ENCODE measurements at regions not wholly inside any gene's neighbourhood (a gene's known extent, or its start where the extent isn't known, plus 50 kb on each side); places are given as distances from the start of the nearest gene placed in this dataset.

DNA sequence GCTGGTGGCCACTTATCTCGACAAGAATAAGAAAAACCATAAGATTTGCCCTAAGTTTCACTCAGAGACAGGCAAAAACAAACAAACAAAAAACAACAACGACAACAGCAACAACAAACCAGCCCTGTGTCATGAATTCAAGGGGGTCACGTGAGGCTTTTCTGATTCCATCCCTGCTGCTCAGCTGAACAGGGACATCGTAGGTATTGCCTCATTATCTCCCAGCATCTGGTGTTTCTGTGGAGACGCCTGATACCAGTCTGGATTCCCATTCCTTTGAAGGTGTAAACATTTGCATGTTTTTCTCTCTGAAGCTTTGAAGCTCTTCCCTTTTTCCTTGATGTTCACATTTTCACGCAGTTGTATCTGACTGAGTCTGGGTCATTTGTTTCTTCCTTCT lies 117.4 kb downstream of the KCNF1 start:
- no peaks in the 10 kb centered on the region for H3F3A ChIP-seq (ENCODE audit: low read depth)
- H3K27me3 ChIP-seq (ENCODE audit: insufficient read depth, low read length, poor library complexity, severe bottlenecking) = no peaks in the 10 kb centered on the region
- H3K9me2 ChIP-seq (replicated peaks; ENCODE audit: low read depth, low read length) = no peaks in the 10 kb centered on the region
- H4K20me1 ChIP-seq (ENCODE audit: insufficient read depth, low read length, poor library complexity, severe bottlenecking) = no peaks in the 10 kb centered on the region
- no peaks in the 10 kb centered on the region for H3K79me2 ChIP-seq (ENCODE audit: insufficient read depth, low read length)
- H3K9me3 ChIP-seq (ENCODE audit: insufficient read depth, low read depth, low read length) = no peaks in the 10 kb centered on the region
- TF ChIP-seq EZH2phosphoT487 (IDR thresholded peaks at IDR 0.05; ENCODE audit: borderline replicate concordance) = no peak
- TF ChIP-seq, protein P1, sequence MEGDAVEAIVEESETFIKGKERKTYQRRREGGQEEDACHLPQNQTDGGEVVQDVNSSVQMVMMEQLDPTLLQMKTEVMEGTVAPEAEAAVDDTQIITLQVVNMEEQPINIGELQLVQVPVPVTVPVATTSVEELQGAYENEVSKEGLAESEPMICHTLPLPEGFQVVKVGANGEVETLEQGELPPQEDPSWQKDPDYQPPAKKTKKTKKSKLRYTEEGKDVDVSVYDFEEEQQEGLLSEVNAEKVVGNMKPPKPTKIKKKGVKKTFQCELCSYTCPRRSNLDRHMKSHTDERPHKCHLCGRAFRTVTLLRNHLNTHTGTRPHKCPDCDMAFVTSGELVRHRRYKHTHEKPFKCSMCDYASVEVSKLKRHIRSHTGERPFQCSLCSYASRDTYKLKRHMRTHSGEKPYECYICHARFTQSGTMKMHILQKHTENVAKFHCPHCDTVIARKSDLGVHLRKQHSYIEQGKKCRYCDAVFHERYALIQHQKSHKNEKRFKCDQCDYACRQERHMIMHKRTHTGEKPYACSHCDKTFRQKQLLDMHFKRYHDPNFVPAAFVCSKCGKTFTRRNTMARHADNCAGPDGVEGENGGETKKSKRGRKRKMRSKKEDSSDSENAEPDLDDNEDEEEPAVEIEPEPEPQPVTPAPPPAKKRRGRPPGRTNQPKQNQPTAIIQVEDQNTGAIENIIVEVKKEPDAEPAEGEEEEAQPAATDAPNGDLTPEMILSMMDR (conservative IDR thresholded peaks at IDR 0.05; ENCODE audit: low read length) = no peak
- no peak overlapping the region for H3K4me2 ChIP-seq (ENCODE audit: low read depth, low read length, poor library complexity, severe bottlenecking)
- H2AFZ ChIP-seq (ENCODE audit: low read length) = no peak overlapping the region
- no peaks in the 10 kb centered on the region for H3K4me1 ChIP-seq (ENCODE audit: insufficient read depth, low read length, poor library complexity, severe bottlenecking)
- H3K9ac ChIP-seq (ENCODE audit: low read depth, low read length, poor library complexity, severe bottlenecking) = no peak overlapping the region
- H3K4me3 ChIP-seq (ENCODE audit: low read length, poor library complexity, severe bottlenecking) = no peak overlapping the region
- H3K36me3 ChIP-seq (ENCODE audit: insufficient read depth, low read length) = no peaks in the 10 kb centered on the region

DNA sequence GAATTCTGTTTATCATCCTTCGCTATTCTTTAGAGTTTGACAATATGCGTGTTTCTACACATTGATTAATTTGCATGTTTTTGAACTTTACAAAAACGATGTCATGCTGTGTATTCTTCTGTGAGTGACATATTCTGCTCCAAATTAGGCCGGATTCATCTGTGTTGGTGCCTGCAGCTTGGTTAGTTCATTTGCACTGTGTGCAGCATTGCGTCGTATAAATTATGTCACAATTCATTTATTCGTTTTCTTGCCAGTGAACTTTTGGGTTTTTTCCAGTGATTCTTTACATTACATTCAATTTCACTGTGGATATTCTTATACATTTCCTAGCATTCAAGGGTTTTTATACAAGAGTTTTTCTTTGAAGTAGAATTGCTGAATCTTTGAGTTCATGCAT lies 118.3 kb downstream of the KCNF1 start:
- Histone ChIP-seq H3K9me3 (ENCODE audit: insufficient read depth, low read depth, low read length) (no peaks in the 10 kb centered on the region), H3K4me3 (ENCODE audit: low read length, poor library complexity, severe bottlenecking) (no peak overlapping the region), H3K4me2 (ENCODE audit: low read depth, low read length, poor library complexity, severe bottlenecking) (no peak overlapping the region), H2AFZ (ENCODE audit: low read length) (no peak overlapping the region), H4K20me1 (ENCODE audit: insufficient read depth, low read length, poor library complexity, severe bottlenecking) (no peaks in the 10 kb centered on the region), H3K4me1 (ENCODE audit: insufficient read depth, low read length, poor library complexity, severe bottlenecking) (no peaks in the 10 kb centered on the region), H3F3A (ENCODE audit: low read depth) (no peaks in the 10 kb centered on the region), H3K9me2 (replicated peaks; ENCODE audit: low read depth, low read length) (no peaks in the 10 kb centered on the region), H3K27me3 (ENCODE audit: insufficient read depth, low read length, poor library complexity, severe bottlenecking) (no peaks in the 10 kb centered on the region), H3K9ac (ENCODE audit: low read depth, low read length, poor library complexity, severe bottlenecking) (no peak overlapping the region), H3K36me3 (ENCODE audit: insufficient read depth, low read length) (no peaks in the 10 kb centered on the region), H3K79me2 (ENCODE audit: insufficient read depth, low read length) (no peaks in the 10 kb centered on the region)
- TF ChIP-seq, protein P1 (conservative IDR thresholded peaks at IDR 0.05; ENCODE audit: low read length) = no peak
- TF ChIP-seq EZH2phosphoT487 (IDR thresholded peaks at IDR 0.05; ENCODE audit: borderline replicate concordance) = no peak

DNA sequence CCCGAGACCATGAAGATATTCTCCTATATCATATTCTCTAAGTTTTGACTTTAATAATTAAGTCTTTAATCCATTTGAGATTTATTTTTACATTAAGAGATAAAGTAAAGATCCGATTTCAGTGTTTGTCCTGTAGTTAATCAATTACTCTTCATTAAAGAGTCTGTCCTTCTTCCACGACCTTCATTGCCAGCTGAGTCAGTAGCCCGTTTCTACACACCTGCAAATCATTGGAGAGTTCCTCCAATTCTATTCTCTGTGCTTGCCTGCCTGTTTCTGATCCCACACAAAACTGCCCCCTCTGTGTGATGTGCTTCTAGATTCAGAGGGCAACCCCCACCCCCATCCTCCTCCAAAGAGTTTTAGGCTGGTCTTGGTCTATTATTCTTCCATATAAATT lies 119.2 kb downstream of the KCNF1 start:
- Histone ChIP-seq H3K4me1 (ENCODE audit: insufficient read depth, low read length, poor library complexity, severe bottlenecking) (no peaks in the 10 kb centered on the region), H3K36me3 (ENCODE audit: insufficient read depth, low read length) (no peaks in the 10 kb centered on the region), H3K9me3 (ENCODE audit: insufficient read depth, low read depth, low read length) (no peaks in the 10 kb centered on the region), H3K4me2 (ENCODE audit: low read depth, low read length, poor library complexity, severe bottlenecking) (no peak overlapping the region), H3K4me3 (ENCODE audit: low read length, poor library complexity, severe bottlenecking) (no peak overlapping the region), H3F3A (ENCODE audit: low read depth) (no peaks in the 10 kb centered on the region), H3K79me2 (ENCODE audit: insufficient read depth, low read length) (no peaks in the 10 kb centered on the region), H3K9ac (ENCODE audit: low read depth, low read length, poor library complexity, severe bottlenecking) (no peak overlapping the region), H2AFZ (ENCODE audit: low read length) (no peak overlapping the region), H3K9me2 (replicated peaks; ENCODE audit: low read depth, low read length) (no peaks in the 10 kb centered on the region), H3K27me3 (ENCODE audit: insufficient read depth, low read length, poor library complexity, severe bottlenecking) (no peaks in the 10 kb centered on the region), H4K20me1 (ENCODE audit: insufficient read depth, low read length, poor library complexity, severe bottlenecking) (no peaks in the 10 kb centered on the region)
- TF ChIP-seq EZH2phosphoT487 (IDR thresholded peaks at IDR 0.05; ENCODE audit: borderline replicate concordance) = no peak
- TF ChIP-seq, protein P1 (conservative IDR thresholded peaks at IDR 0.05; ENCODE audit: low read length) = no peak
